ENCODE measurements at regions not wholly inside any gene's neighbourhood (a gene's known extent, or its start where the extent isn't known, plus 50 kb on each side); places are given as distances from the start of the nearest gene placed in this dataset.

GRCh38 chr15:58286523-58286922 is 145.3 kb upstream of the LIPC start:
- Histone ChIP-seq H3K27ac (ENCODE audit: low read depth in 1 of 2, low read length in 2 of 2) (peak overlapping the region; percentile 81 to 83), H3K4me1 (ENCODE audit: control insufficient read depth in 4 of 4, insufficient read depth in 4 of 4, low read length in 3 of 4) (peaks cover 8 to 39% (median 26%) of the 10 kb centered on the region in 4 donors)

DNA sequence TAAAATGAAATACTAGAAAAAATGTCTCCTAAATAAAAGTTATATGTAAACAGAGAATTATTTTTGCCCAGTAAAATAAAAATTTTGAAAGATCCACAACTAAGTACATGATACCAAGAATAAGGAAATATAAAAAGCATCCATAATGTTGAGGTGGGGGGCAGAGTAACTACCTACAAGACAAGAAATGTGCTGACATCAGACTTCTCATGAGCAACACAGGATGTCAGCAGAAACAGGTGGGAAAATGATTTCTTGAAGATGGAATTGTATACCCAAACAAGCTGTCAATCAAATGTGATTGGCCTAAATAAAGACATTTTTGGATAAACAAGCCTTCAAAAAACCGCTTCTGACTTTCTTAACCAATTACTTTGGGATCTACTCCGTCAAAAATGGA is 143.9 kb upstream of the LIPC start:
- H3K36me3 ChIP-seq (ENCODE audit: control insufficient read depth in 4 of 4, insufficient read depth in 3 of 4, low read depth in 1 of 4, low read length in 3 of 4): peaks cover 0 to 4% (median 0%) of the 10 kb centered on the region in 4 donors
- H3K4me3 ChIP-seq (ENCODE audit: low read depth in 1 of 3, low read length in 3 of 3): no peak overlapping the region
- 93% methylated on average over 2 of the region's 2 CpGs for WGBS
- no peak for DNase-seq (ENCODE audit: low spot score)
- peaks cover 0 to 7% (median 1%) of the 10 kb centered on the region in 4 donors for H3K9me3 ChIP-seq (ENCODE audit: control insufficient read depth in 4 of 4, low read length in 3 of 4)
- H3K27ac ChIP-seq (ENCODE audit: low read depth in 1 of 2, low read length in 2 of 2): no peak overlapping the region
- no peaks in the 10 kb centered on the region for H3K27me3 ChIP-seq (ENCODE audit: control insufficient read depth in 4 of 4, insufficient read depth in 4 of 4, low read length in 3 of 4)
- H3K9ac ChIP-seq (ENCODE audit: low read depth in 1 of 2, low read length in 2 of 2): no peak overlapping the region
- TF ChIP-seq EGR1 (IDR thresholded peaks at IDR 0.05; ENCODE audit: low read depth in 2 of 2) (no peak), TAF1 (conservative IDR thresholded peaks at IDR 0.05) (no peak), NR2F2 (IDR thresholded peaks at IDR 0.05) (no peak), MAX (IDR thresholded peaks at IDR 0.05) (no peak), RAD21 (IDR thresholded peaks at IDR 0.05) (no peak), RXRA (IDR thresholded peaks at IDR 0.05) (no peak), YY1 (IDR thresholded peaks at IDR 0.05) (no peak), ZBTB33 (IDR thresholded peaks at IDR 0.05) (no peak), JUND (IDR thresholded peaks at IDR 0.05) (no peak), HNF4A (conservative IDR thresholded peaks at IDR 0.05) (no peak), SP1 (IDR thresholded peaks at IDR 0.05) (no peak)
- TF ChIP-seq, protein P1, sequence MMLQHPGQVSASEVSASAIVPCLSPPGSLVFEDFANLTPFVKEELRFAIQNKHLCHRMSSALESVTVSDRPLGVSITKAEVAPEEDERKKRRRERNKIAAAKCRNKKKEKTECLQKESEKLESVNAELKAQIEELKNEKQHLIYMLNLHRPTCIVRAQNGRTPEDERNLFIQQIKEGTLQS (IDR thresholded peaks at IDR 0.05): no peak
- TF ChIP-seq, protein P2, sequence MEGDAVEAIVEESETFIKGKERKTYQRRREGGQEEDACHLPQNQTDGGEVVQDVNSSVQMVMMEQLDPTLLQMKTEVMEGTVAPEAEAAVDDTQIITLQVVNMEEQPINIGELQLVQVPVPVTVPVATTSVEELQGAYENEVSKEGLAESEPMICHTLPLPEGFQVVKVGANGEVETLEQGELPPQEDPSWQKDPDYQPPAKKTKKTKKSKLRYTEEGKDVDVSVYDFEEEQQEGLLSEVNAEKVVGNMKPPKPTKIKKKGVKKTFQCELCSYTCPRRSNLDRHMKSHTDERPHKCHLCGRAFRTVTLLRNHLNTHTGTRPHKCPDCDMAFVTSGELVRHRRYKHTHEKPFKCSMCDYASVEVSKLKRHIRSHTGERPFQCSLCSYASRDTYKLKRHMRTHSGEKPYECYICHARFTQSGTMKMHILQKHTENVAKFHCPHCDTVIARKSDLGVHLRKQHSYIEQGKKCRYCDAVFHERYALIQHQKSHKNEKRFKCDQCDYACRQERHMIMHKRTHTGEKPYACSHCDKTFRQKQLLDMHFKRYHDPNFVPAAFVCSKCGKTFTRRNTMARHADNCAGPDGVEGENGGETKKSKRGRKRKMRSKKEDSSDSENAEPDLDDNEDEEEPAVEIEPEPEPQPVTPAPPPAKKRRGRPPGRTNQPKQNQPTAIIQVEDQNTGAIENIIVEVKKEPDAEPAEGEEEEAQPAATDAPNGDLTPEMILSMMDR (IDR thresholded peaks at IDR 0.05; ENCODE audit: low read depth, low read length, missing input control): no peak
- TF ChIP-seq, protein P3, sequence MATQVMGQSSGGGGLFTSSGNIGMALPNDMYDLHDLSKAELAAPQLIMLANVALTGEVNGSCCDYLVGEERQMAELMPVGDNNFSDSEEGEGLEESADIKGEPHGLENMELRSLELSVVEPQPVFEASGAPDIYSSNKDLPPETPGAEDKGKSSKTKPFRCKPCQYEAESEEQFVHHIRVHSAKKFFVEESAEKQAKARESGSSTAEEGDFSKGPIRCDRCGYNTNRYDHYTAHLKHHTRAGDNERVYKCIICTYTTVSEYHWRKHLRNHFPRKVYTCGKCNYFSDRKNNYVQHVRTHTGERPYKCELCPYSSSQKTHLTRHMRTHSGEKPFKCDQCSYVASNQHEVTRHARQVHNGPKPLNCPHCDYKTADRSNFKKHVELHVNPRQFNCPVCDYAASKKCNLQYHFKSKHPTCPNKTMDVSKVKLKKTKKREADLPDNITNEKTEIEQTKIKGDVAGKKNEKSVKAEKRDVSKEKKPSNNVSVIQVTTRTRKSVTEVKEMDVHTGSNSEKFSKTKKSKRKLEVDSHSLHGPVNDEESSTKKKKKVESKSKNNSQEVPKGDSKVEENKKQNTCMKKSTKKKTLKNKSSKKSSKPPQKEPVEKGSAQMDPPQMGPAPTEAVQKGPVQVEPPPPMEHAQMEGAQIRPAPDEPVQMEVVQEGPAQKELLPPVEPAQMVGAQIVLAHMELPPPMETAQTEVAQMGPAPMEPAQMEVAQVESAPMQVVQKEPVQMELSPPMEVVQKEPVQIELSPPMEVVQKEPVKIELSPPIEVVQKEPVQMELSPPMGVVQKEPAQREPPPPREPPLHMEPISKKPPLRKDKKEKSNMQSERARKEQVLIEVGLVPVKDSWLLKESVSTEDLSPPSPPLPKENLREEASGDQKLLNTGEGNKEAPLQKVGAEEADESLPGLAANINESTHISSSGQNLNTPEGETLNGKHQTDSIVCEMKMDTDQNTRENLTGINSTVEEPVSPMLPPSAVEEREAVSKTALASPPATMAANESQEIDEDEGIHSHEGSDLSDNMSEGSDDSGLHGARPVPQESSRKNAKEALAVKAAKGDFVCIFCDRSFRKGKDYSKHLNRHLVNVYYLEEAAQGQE (IDR thresholded peaks at IDR 0.05): no peak
- peaks cover 1 to 34% (median 22%) of the 10 kb centered on the region in 4 donors for H3K4me1 ChIP-seq (ENCODE audit: control insufficient read depth in 4 of 4, insufficient read depth in 4 of 4, low read length in 3 of 4)

More at GRCh38 chr15:58286523-58286922, 145.3 kb upstream of the LIPC start:
- no peak overlapping the region for H3K4me3 ChIP-seq (ENCODE audit: low read depth in 1 of 3, low read length in 3 of 3)
- WGBS: 76% methylated on average over 4 of the region's 4 CpGs
- no peak for TF ChIP-seq MAX (IDR thresholded peaks at IDR 0.05)
- no peak for TF ChIP-seq NR2F2 (IDR thresholded peaks at IDR 0.05)
- TF ChIP-seq SP1 (IDR thresholded peaks at IDR 0.05): no peak
- no peak for TF ChIP-seq FOXA1 (IDR thresholded peaks at IDR 0.05)
- no peak for TF ChIP-seq EGR1 (IDR thresholded peaks at IDR 0.05; ENCODE audit: low read depth in 2 of 2)
- TF ChIP-seq YY1 (IDR thresholded peaks at IDR 0.05): no peak
- TF ChIP-seq, protein P2 (IDR thresholded peaks at IDR 0.05; ENCODE audit: low read depth, low read length, missing input control): no peak
- TF ChIP-seq GABPA (IDR thresholded peaks at IDR 0.05 in 1 of 2, conservative IDR thresholded peaks at IDR 0.05 in 1 of 2): no peak
- no peak for TF ChIP-seq HNF4G (IDR thresholded peaks at IDR 0.05)
- no peaks in the 10 kb centered on the region for H3K36me3 ChIP-seq (ENCODE audit: control insufficient read depth in 4 of 4, insufficient read depth in 3 of 4, low read depth in 1 of 4, low read length in 3 of 4)
- DNase-seq (ENCODE audit: low spot score): no peak
- no peaks in the 10 kb centered on the region for H3K9me3 ChIP-seq (ENCODE audit: control insufficient read depth in 4 of 4, low read length in 3 of 4)
- H3K9ac ChIP-seq (ENCODE audit: low read depth in 1 of 2, low read length in 2 of 2): peak overlapping the region in 1 of 2 donors; percentile 40
- H3K27me3 ChIP-seq (ENCODE audit: control insufficient read depth in 4 of 4, insufficient read depth in 4 of 4, low read length in 3 of 4): no peaks in the 10 kb centered on the region

All from liver (tissue), 8 donors.